B cell (primary cell): ENCODE measurements at regions not wholly inside any gene's neighbourhood (a gene's known extent, or its start where the extent isn't known, plus 50 kb on each side); places are given as distances from the start of the nearest gene placed in this dataset.

Experiments
- ATAC-seq: fragments of 200-7000 bp; cut with Tn5 transposase; one replicate; pipeline ENCODE4 v1.10.0; 2021; ENCODE audit warnings: low read depth, mild to moderate bottlenecking, moderate number of reproducible peaks, moderate library complexity
- CTCF ChIA-PET: fragments of 350-600 bp; sonication (Branson Sonifier 250); formaldehyde crosslinking; loops from one replicate; lab custom pipeline; 2021; ENCODE audit warnings: antibody characterized with exemption, inconsistent platforms; lab: Charles Lee
- POLR2A ChIA-PET: fragments of 350-600 bp; sonication (Branson Sonifier 250); formaldehyde crosslinking; loops from one replicate; lab custom pipeline; 2021; ENCODE audit warnings: antibody characterized with exemption; lab: Charles Lee
- DNase-seq: peaks from one replicate; pipeline ENCODE4 v3.0.0; 2013
- H2AFZ ChIP-seq: 2 replicates; pipeline ENCODE4 v1.6.1; 2012; ENCODE audit warnings: mild to moderate bottlenecking, low read depth, low read length; ENCODE audit not compliant: insufficient read depth, poor library complexity, severe bottlenecking
- H3K27ac ChIP-seq, 2 donors: 1 replicate in 1 of 2; 2 replicates in 1 of 2; pipeline ENCODE4 v1.5.1; 2012 to 2013; ENCODE audit warnings: low read length in 2 of 2, mild to moderate bottlenecking in 2 of 2, moderate library complexity in 1 of 2
- H3K27me3 ChIP-seq, 4 experiments: fragments of 200-600 bp in 1 of 4; sonication (generic) in 1 of 4; replicated peaks in 1 of 4; 1 replicate in 2 of 4; 2 replicates in 2 of 4; pipeline versions ENCODE4 v1.6.1 to v1.7.0; 2013 to 2016; ENCODE audit warnings: low read length in 3 of 4, mild to moderate bottlenecking in 2 of 4, mixed read lengths in 1 of 4, moderate library complexity in 1 of 4; ENCODE audit not compliant: insufficient read depth in 4 of 4, control insufficient read depth in 3 of 4; ENCODE audit errors: control extremely low read depth in 1 of 4
- H3K36me3 ChIP-seq, 2 experiments: replicated peaks in 1 of 2; 1 replicate in 1 of 2; 2 replicates in 1 of 2; pipeline versions ENCODE4 v1.6.1 to v1.7.1; 2013; ENCODE audit warnings: low read length in 1 of 2; ENCODE audit not compliant: insufficient read depth in 2 of 2, control insufficient read depth in 1 of 2; ENCODE audit errors: control extremely low read depth in 1 of 2, extremely low read depth in 1 of 2
- H3K4me1 ChIP-seq, 2 donors: fragments of 200-600 bp in 1 of 2; sonication (generic) in 1 of 2; 1 replicate in 1 of 2; 2 replicates in 1 of 2; pipeline versions ENCODE4 v1.5.1 to v1.6.1; 2013 to 2017; ENCODE audit warnings: low read length in 2 of 2; ENCODE audit not compliant: control insufficient read depth in 2 of 2, insufficient read depth in 2 of 2
- H3K4me2 ChIP-seq: replicated peaks from 2 replicates; pipeline ENCODE3; 2012; ENCODE audit warnings: mild to moderate bottlenecking, low read depth, low read length; ENCODE audit not compliant: poor library complexity, severe bottlenecking
- H3K4me3 ChIP-seq, 5 experiments: fragments of 200-600 bp in 1 of 5; sonication (generic) in 1 of 5; 1 replicate in 3 of 5; 2 replicates in 2 of 5; pipeline versions ENCODE4 v1.5.1 to v1.7.0; 2011 to 2016; ENCODE audit warnings: low read length in 4 of 5, mild to moderate bottlenecking in 4 of 5, low read depth in 2 of 5, control low read depth in 1 of 5, moderate library complexity in 1 of 5; ENCODE audit not compliant: insufficient read depth in 1 of 5; ENCODE audit errors: control extremely low read depth in 1 of 5, extremely low read depth in 1 of 5
- H3K79me2 ChIP-seq: fragments of 200-600 bp; sonication (generic); one replicate; pipeline ENCODE4 v1.6.0; 2016; ENCODE audit warnings: low read length; ENCODE audit not compliant: control insufficient read depth, insufficient read depth
- H3K9ac ChIP-seq: fragments of 200-600 bp; sonication (generic); 2 replicates; pipeline ENCODE4 v1.6.1; 2017; ENCODE audit warnings: mild to moderate bottlenecking, low read length, moderate library complexity
- H3K9me3 ChIP-seq, 3 donors: one replicate each; pipeline versions ENCODE4 v1.6.1 to v1.7.1; 2013; ENCODE audit warnings: low read length in 2 of 3; ENCODE audit not compliant: control insufficient read depth in 2 of 3, insufficient read depth in 1 of 3; ENCODE audit errors: control extremely low read depth in 1 of 3
- H4K20me1 ChIP-seq: 2 replicates; pipeline ENCODE4 v1.6.0; 2012; ENCODE audit warnings: mild to moderate bottlenecking, low read length; ENCODE audit not compliant: insufficient read depth, control insufficient read depth, poor library complexity, severe bottlenecking
- H3K27ac Mint-ChIP-seq: one replicate; pipeline ENCODE4 v1.8.0; 2021; ENCODE audit warnings: mixed read lengths
- H3K27me3 Mint-ChIP-seq: one replicate; pipeline ENCODE4 v1.8.0; 2021; ENCODE audit warnings: mixed read lengths
- H3K4me1 Mint-ChIP-seq: one replicate; pipeline ENCODE4 v1.8.0; 2021; ENCODE audit warnings: mixed read lengths
- H3K4me3 Mint-ChIP-seq: one replicate; pipeline ENCODE4 v1.8.0; 2021; ENCODE audit warnings: mixed read lengths
- H3K9me3 Mint-ChIP-seq: one replicate; pipeline ENCODE4 v1.8.0; 2022; ENCODE audit warnings: mixed read lengths; ENCODE audit not compliant: insufficient read depth
- CTCF ChIP-seq: fragments of 200-600 bp; IDR thresholded peaks from one replicate; pipeline ENCODE4 v1.8.0; 2022; ENCODE audit warnings: antibody characterized with exemption, mild to moderate bottlenecking
- EZH2 ChIP-seq: IDR thresholded peaks from 2 replicates; pipeline ENCODE4 v1.6.1; 2012; ENCODE audit warnings: borderline replicate concordance, low read depth, mild to moderate bottlenecking, moderate library complexity, low read length; ENCODE audit not compliant: insufficient read depth, poor library complexity, severe bottlenecking
- WGBS: methylation state at CpG from one replicate; pipeline ENCODE4 v1.1.5; 2013; ENCODE audit warnings: missing lambda C conversion rate; ENCODE audit not compliant: insufficient coverage; 5-methylcytosine and 5-hydroxymethylcytosine counted together
- intact Hi-C: fragments of 100-400 bp; cut with micrococcal nuclease; formaldehyde crosslinking; loops from one replicate; pipeline ENCODE4 v1.10.0; 2022

GRCh38 chr14:83162361-83162929, 1628.8 kb upstream of the SEL1L start:
- H3K79me2 ChIP-seq, result no peaks in the 10 kb centered on the region
- H3K4me2 ChIP-seq, result no peak overlapping the region
- H3K9me3 ChIP-seq, result no peaks in the 10 kb centered on the region
- H3K4me1 Mint-ChIP-seq, result no peaks in the 10 kb centered on the region
- WGBS, result no CpG with 5 or more reads among the region's 5 CpGs
- no peaks in the 10 kb centered on the region for H3K27me3 Mint-ChIP-seq
- ATAC-seq, result no peak
- H3K27ac ChIP-seq, result no peak overlapping the region
- DNase-seq, result no peak
- no peak overlapping the region for H3K4me3 ChIP-seq
- H3K4me1 ChIP-seq, result no peaks in the 10 kb centered on the region
- CTCF ChIA-PET, result no interaction called here
- H3K9ac ChIP-seq, result no peak overlapping the region
- peaks cover 5% of the 10 kb centered on the region for H3K9me3 Mint-ChIP-seq
- TF ChIP-seq CTCF (no peak), EZH2 (no peak)
- intact Hi-C loops, result no loop called here
- H2AFZ ChIP-seq, result no peak overlapping the region
- no peaks in the 10 kb centered on the region for H4K20me1 ChIP-seq
- POLR2A ChIA-PET, result no interaction called here
- no peaks in the 10 kb centered on the region for H3K27me3 ChIP-seq
- H3K4me3 Mint-ChIP-seq, result no peak overlapping the region
- no peak overlapping the region for H3K27ac Mint-ChIP-seq
- no peaks in the 10 kb centered on the region for H3K36me3 ChIP-seq

DNA sequence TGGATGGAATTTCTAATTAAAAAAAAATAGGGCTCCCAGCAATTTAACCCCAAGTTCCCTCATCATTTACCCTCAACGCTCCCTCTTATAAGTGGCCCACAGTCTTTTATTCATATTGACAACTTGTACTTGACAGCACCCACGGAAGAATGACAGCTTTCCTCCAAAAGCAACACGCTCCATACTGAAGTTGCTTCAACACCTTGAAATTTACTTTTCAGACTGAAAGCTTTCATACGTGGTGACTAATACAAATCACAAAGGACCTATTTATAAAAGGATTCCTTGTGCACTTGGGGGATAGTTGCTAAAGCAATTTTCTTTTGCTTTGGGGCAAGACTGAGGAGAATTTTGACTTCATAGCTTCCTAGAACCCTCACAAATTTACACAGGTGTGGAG, 1629.4 kb upstream of the SEL1L start:
- intact Hi-C loops, result no loop called here
- CTCF ChIA-PET, result no interaction called here
- H3K27me3 ChIP-seq, result no peaks in the 10 kb centered on the region
- H2AFZ ChIP-seq, result no peak overlapping the region
- no peak overlapping the region for H3K4me3 ChIP-seq
- no peaks in the 10 kb centered on the region for H3K79me2 ChIP-seq
- H4K20me1 ChIP-seq, result no peaks in the 10 kb centered on the region
- no peaks in the 10 kb centered on the region for H3K9me3 ChIP-seq
- H3K36me3 ChIP-seq, result no peaks in the 10 kb centered on the region
- Mint-ChIP-seq H3K27me3 (no peaks in the 10 kb centered on the region), H3K27ac (no peak overlapping the region), H3K9me3 (peaks cover 5% of the 10 kb centered on the region), H3K4me3 (no peak overlapping the region), H3K4me1 (no peaks in the 10 kb centered on the region)
- H3K9ac ChIP-seq, result no peak overlapping the region
- H3K4me1 ChIP-seq, result no peaks in the 10 kb centered on the region
- no peak for ATAC-seq
- 81% methylated on average over 2 of the region's 4 CpGs for WGBS
- H3K27ac ChIP-seq, result no peak overlapping the region
- no peak for TF ChIP-seq CTCF
- TF ChIP-seq EZH2, result no peak
- no peak for DNase-seq
- no peak overlapping the region for H3K4me2 ChIP-seq
- POLR2A ChIA-PET, result no interaction called here
